Posterior cingulate gyrus (tissue), 11 donors: ENCODE measurements at regions not wholly inside any gene's neighbourhood (a gene's known extent, or its start where the extent isn't known, plus 50 kb on each side); places are given as distances from the start of the nearest gene placed in this dataset.
A peak's percentile ranks its signal among the peaks of the same experiment; 100 is the strongest.

Experiments used
- DNase-seq, 10 donors: peaks; one replicate each; pipeline versions ENCODE4 v3.0.0 to v3.0.0-alpha.2; 2020 to 2021; ENCODE audit warnings: mixed read lengths in 3 of 10
- intact Hi-C: fragments of 100-400 bp; cut with DNase I; formaldehyde crosslinking; loops from one replicate; pipeline ENCODE4 v1.15.1; 2023

DNA sequence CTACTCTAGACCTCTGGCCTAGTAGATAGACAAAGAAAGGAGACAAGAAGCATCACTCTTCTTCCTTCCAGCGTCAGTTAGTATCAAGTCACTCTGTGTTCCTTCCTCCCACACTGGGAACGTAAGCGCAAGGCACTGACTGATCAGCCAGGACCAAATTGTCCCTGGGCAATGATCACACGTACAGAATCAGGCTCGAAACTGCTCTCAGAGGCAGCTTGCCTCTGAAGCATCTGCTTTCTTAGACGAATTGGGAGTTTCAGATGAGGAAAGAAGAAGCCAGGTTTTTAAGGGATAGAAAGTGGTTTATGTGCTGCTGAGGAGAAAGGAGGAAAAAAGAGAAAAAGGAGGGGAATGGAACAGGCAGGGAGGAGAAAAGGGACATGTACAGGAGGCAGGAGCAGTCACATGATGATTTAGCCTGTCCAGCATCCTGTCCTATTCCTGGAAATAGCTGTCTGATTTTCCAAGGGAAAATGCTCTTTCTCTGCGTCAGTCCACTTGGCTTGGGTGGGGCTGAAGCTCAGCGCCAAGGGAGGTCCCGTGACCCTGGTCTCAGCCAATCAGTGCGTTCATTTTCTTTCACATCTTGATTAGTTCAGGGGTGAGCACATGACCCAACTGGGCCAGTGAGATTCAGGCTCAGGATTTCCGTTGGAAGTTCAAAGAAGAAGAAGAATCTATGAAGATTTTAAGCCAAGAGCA is 102.0 kb upstream of the PRICKLE2 start:
- intact Hi-C loops = no loop called here
- DNase-seq = peak; percentile 12 to 93 (median 60)

DNA sequence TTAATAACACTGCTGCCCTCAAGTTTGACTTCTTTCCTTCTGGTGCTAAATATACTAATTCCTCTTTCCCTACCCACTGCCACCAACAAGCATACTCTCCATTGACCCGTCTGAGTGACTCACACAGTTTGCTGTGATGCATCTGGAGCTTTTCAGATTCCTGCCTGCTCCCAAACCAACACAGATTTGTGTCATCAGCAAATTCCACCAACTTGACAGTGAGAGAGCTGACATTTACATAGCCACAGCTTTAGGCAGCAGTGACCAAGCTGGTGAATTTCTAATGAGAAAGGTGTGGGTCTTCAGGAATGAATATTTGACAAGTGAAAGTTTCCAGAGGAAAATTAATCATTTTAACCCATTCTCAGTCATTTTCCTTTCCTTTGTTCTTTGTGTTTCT is 96.5 kb upstream of the PRICKLE2 start:
- intact Hi-C loops = no loop called here
- no peak for DNase-seq

DNA sequence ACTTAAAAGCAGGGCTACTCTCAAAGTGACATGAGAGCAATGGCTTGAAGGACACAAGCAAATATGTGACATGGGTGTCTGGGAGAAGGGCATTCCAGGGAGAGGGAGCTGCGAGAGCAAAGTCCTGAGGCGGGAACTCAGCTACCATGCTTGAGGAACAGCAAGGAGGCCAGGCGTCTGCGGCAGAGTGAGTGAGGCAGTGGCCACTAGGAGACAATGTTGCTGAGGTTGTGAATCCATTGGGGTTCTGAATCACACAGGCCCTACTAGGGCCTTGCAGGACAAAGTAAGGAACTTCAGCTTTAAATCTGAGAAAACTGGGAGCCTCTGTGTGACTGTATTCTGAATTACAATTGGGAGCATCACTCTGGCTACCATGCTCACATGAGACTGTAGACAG is 94.1 kb upstream of the PRICKLE2 start:
- DNase-seq = no peak
- intact Hi-C loops = no loop called here

GRCh38 chr3:64318668-64319271 is 93.5 kb upstream of the PRICKLE2 start:
- intact Hi-C loops = no loop called here
- no peak for DNase-seq

DNA sequence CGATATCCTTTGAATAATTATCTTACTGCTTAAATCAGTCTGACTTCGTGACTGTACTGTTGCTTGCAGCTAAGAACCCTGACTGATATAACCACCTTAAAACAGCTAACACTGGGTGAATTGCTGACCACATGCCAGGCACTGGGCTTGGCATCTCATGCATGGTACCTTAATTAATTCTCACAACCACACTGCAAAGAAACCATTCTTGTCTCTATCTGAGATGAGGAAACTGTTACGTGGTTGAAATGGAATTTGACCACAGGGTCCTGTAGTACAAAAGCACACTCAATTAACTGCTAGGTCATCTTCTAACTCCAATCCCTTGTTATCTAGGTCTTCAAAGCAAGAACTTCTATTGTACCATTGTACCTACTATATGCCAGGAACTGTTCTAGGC is 92.7 kb upstream of the PRICKLE2 start:
- intact Hi-C loops = no loop called here
- no peak for DNase-seq

GRCh38 chr3:64316971-64317370 is 91.7 kb upstream of the PRICKLE2 start:
- intact Hi-C loops = no loop called here
- DNase-seq = no peak

DNA sequence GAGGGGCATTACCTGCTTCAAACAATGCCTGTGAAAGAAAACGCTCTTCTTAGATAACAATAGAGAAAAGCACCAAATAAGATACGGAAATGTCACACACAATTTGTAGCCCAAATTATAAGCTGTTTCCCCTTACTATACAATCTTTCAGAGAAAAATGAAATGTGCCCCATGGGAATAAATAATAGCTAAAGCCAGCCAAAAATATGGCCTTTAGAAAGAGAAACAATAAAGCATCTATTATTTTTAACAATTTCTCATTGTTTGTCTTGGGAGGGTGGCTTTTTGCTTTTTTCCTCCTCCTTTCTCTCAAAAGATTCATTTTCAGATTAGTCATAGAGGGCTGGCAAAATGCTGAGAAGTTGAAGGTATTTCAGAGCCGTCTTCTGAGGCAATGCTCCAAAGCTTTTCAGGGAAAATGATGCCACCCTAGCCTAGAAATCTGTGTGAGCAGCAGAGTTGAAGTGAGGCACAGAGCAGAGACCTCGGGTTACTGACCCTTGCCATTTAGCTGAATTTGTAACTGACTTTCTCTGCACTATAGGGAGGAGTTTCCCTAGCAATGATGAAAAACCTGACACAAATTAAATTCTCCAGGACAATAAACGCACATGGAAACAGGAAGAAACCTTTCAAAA is 86.3 kb upstream of the PRICKLE2 start:
- no peak for DNase-seq
- intact Hi-C loops = no loop called here

- DNase-seq = no peak
- intact Hi-C loops = no loop called here
These were observed 83.7 kb upstream of the PRICKLE2 start for GRCh38 chr3:64308931-64309330.

- no peak for DNase-seq
- intact Hi-C loops = no loop called here
These were observed 81.5 kb upstream of the PRICKLE2 start for GRCh38 chr3:64306745-64307144.

DNA sequence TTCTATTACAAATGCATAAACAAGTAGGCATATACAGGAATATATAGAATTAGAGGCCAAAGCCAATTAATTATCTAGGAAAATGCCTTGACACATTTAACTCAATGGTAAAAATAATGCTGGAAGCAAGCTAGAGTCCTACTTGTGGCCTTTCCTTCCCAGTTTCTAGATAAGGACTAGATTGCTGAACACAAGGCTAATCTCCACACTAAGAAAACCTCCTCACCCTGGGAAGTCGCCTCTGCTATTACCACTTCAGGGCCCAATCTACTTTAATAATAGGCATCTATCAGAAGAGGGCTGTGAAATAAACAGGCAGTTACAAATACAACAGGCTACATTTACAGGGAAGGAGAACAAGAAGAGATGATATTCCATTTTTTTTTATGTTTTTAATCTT is 80.5 kb upstream of the PRICKLE2 start:
- no peak for DNase-seq
- intact Hi-C loops = no loop called here

- DNase-seq = peak in 2 of 10 donors; percentile 68 to 81
- intact Hi-C loops = no loop called here
These were observed 79.7 kb upstream of the PRICKLE2 start for GRCh38 chr3:64304828-64305410.

GRCh38 chr3:64303881-64304280 is 78.6 kb upstream of the PRICKLE2 start:
- intact Hi-C loops = no loop called here
- no peak for DNase-seq

DNA sequence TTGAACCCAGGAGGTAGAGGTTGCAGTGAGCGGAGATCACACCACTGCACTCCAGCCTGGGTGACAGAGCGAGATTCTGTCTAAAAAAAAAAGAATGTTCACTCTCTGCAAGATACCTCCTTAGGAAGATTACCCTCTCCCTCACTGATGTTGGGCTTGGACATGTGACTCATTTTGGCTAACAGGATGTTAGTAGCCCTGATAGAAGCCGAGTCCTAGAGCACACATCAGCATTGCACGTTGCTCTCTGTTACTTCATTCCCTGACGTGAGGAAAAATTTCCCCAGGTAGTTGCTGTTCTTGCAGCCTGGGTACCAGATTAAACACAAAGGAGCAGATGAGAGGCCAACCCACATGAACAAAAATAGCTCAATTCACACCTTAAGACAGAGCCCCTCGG is 78.1 kb upstream of the PRICKLE2 start:
- no peak for DNase-seq
- intact Hi-C loops = no loop called here

- intact Hi-C loops = no loop called here
- no peak for DNase-seq
These were observed 76.2 kb upstream of the PRICKLE2 start for GRCh38 chr3:64301476-64301875.

- intact Hi-C loops = no loop called here
- DNase-seq = no peak
These were observed 75.6 kb upstream of the PRICKLE2 start for GRCh38 chr3:64300790-64301423.

DNA sequence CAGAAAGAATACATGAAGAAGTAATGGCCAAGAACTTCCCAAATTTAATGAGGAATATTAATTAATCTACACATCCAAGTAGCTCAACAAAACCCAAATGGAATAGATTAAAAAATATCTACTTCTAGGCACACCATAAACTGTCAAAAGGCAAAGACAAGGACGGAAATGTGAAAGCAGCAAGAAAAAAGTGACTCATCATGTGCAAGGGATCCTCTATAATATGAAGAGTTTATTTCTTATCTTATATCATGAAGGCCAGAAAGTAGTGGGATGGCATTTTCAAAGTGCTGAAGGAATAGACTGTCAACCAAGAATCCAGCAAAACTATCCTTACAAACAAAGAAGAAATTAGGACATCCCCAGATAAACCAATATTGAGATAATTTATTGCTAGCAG is 73.9 kb upstream of the PRICKLE2 start:
- intact Hi-C loops = no loop called here
- no peak for DNase-seq

GRCh38 chr3:64297563-64297962 is 72.3 kb upstream of the PRICKLE2 start:
- intact Hi-C loops = no loop called here
- DNase-seq = no peak

GRCh38 chr3:64295594-64295993 is 70.3 kb upstream of the PRICKLE2 start:
- DNase-seq = no peak
- intact Hi-C loops = no loop called here

DNA sequence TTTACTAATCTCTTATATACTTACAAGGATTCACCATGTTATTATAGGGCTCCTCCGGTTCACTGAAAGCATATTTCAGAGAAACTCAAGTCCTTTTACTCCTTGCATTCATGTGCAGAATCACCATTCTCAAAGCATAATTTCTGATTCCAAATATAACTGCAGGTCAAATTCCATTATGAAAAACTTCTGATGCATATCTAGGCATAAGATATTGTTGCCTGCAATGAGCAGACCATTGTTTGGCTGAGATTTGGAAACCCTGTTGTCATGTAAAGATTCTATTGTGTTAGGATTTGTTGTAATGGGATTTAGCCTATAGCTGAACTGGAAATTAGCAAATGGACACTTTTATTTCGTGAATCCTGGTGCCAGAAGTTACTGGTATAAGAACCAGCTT is 69.5 kb upstream of the PRICKLE2 start:
- DNase-seq = no peak
- intact Hi-C loops = no loop called here

DNA sequence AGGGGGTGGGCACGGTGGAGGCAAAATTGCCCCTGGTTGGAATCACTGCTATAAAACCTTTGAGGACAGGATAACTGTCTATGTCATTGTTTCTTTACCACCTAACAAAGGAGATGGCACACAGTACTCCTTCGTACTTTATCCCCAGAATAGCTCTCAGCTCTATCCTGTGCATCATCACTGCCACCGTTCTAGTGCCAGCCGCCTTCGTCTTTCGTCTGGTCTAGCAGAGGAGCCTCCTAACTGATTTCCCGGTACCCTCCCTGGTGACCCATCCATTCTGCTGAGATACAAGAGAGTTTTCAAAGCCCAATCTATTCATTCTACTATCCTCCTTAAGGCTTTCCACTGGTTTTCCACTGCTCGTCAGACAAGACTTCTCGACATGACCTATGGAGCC is 67.9 kb upstream of the PRICKLE2 start:
- intact Hi-C loops = no loop called here
- peak in 8 of 10 donors; percentile 13 to 90 (median 55) for DNase-seq

GRCh38 chr3:64291956-64292355 is 66.7 kb upstream of the PRICKLE2 start:
- DNase-seq = no peak
- intact Hi-C loops = no loop called here
